H9 (cell line): ENCODE measurements at regions not wholly inside any gene's neighbourhood (a gene's known extent, or its start where the extent isn't known, plus 50 kb on each side); places are given as distances from the start of the nearest gene placed in this dataset.

ENCODE experiments used
- DNase-seq: peaks from one replicate; pipeline ENCODE4 v3.0.0-alpha.2; 2017
- H2AFZ ChIP-seq: one replicate; pipeline ENCODE4 v1.6.1; 2013; ENCODE audit warnings: mild to moderate bottlenecking, low read length, control low read depth, moderate library complexity
- H2AK5ac ChIP-seq: 2 replicates; pipeline ENCODE4 v1.6.1; 2013; ENCODE audit warnings: low read length, control low read depth, mixed read lengths; ENCODE audit not compliant: insufficient read length
- H2BK120ac ChIP-seq: one replicate; pipeline ENCODE4 v1.6.1; 2013; ENCODE audit warnings: low read depth, mild to moderate bottlenecking, low read length, control low read depth, inconsistent platforms; ENCODE audit not compliant: poor library complexity, severe bottlenecking
- H2BK12ac ChIP-seq: 2 replicates; pipeline ENCODE4 v1.6.1; 2013; ENCODE audit warnings: low read length, control low read depth, mixed read lengths, low read depth; ENCODE audit not compliant: insufficient read length
- H2BK15ac ChIP-seq: 2 replicates; pipeline ENCODE4 v1.6.1; 2013; ENCODE audit warnings: low read depth, low read length, control low read depth
- H2BK20ac ChIP-seq: one replicate; pipeline ENCODE4 v1.6.1; 2013; ENCODE audit warnings: low read depth, mild to moderate bottlenecking, low read length, control low read depth, inconsistent platforms; ENCODE audit not compliant: poor library complexity, severe bottlenecking
- H2BK5ac ChIP-seq: 2 replicates; pipeline ENCODE4 v1.6.1; 2013; ENCODE audit warnings: low read length, control low read depth, mixed read lengths; ENCODE audit not compliant: insufficient read length
- H3K14ac ChIP-seq: 2 replicates; pipeline ENCODE4 v1.6.1; 2013; ENCODE audit warnings: low read length, control low read depth; ENCODE audit not compliant: insufficient read depth
- H3K18ac ChIP-seq: 2 replicates; pipeline ENCODE4 v1.6.1; 2013; ENCODE audit warnings: low read depth, mild to moderate bottlenecking, mixed read lengths, low read length, control low read depth; ENCODE audit not compliant: insufficient read length
- H3K23ac ChIP-seq: 2 replicates; pipeline ENCODE4 v1.6.1; 2013; ENCODE audit warnings: low read length, control low read depth, mixed read lengths, low read depth; ENCODE audit not compliant: insufficient read length
- H3K23me2 ChIP-seq: 2 replicates; pipeline ENCODE4 v1.6.1; 2013; ENCODE audit warnings: low read depth, mild to moderate bottlenecking, mixed read lengths, low read length, control low read depth; ENCODE audit not compliant: insufficient read length, poor library complexity, severe bottlenecking
- H3K27ac ChIP-seq: 2 replicates; pipeline ENCODE4 v1.5.1; 2013; ENCODE audit warnings: low read length, control low read depth, mixed read lengths, low read depth; ENCODE audit not compliant: insufficient read length
- H3K27me3 ChIP-seq: 2 replicates; pipeline ENCODE4 v1.6.1; 2013; ENCODE audit warnings: low read length, control low read depth, inconsistent platforms; ENCODE audit not compliant: insufficient read depth
- H3K4ac ChIP-seq: 2 replicates; pipeline ENCODE4 v1.6.1; 2013; ENCODE audit warnings: low read depth, mild to moderate bottlenecking, control low read depth, inconsistent platforms, low read length, moderate library complexity
- H3K4me1 ChIP-seq: 2 replicates; pipeline ENCODE4 v1.6.1; 2013; ENCODE audit warnings: low read length, control low read depth, inconsistent platforms; ENCODE audit not compliant: insufficient read depth
- H3K4me2 ChIP-seq: 2 replicates; pipeline ENCODE4 v1.6.1; 2013; ENCODE audit warnings: low read length, control low read depth, mixed read lengths; ENCODE audit not compliant: insufficient read length, insufficient read depth
- H3K56ac ChIP-seq: 2 replicates; pipeline ENCODE4 v1.6.1; 2013; ENCODE audit warnings: low read depth, mild to moderate bottlenecking, mixed read lengths, low read length, control low read depth; ENCODE audit not compliant: insufficient read length
- H3K79me1 ChIP-seq: 2 replicates; pipeline ENCODE4 v1.6.1; 2013; ENCODE audit warnings: low read depth, mild to moderate bottlenecking, moderate library complexity, low read length, control low read depth, inconsistent platforms; ENCODE audit not compliant: insufficient read depth, poor library complexity, severe bottlenecking
- H3K79me2 ChIP-seq: 2 replicates; pipeline ENCODE4 v1.6.1; 2013; ENCODE audit warnings: low read length, control low read depth, inconsistent platforms; ENCODE audit not compliant: insufficient read depth
- H3K9ac ChIP-seq: 2 replicates; pipeline ENCODE4 v1.6.1; 2013; ENCODE audit warnings: low read length, control low read depth, mixed read lengths; ENCODE audit not compliant: insufficient read length; ENCODE audit errors: extremely low read depth
- H3K9me3 ChIP-seq: one replicate; pipeline ENCODE4 v1.6.1; 2013; ENCODE audit warnings: low read depth, low read length, inconsistent platforms; ENCODE audit not compliant: control insufficient read depth
- H3T11ph ChIP-seq: one replicate; pipeline ENCODE4 v1.6.1; 2013; ENCODE audit warnings: mild to moderate bottlenecking, low read length, control low read depth, inconsistent platforms
- H4K20me1 ChIP-seq: one replicate; pipeline ENCODE4 v1.6.1; 2013; ENCODE audit not compliant: control insufficient read depth, insufficient read length, insufficient read depth
- H4K5ac ChIP-seq: 2 replicates; pipeline ENCODE4 v1.6.1; 2013; ENCODE audit warnings: low read depth, mild to moderate bottlenecking, mixed read lengths, low read length, control low read depth; ENCODE audit not compliant: insufficient read length
- H4K8ac ChIP-seq: replicated peaks from 2 replicates; pipeline ENCODE4 v1.6.1; 2013; ENCODE audit warnings: low read length, control low read depth, mixed read lengths, low read depth; ENCODE audit not compliant: insufficient read length
- H4K91ac ChIP-seq: 2 replicates; pipeline ENCODE4 v1.6.1; 2013; ENCODE audit warnings: low read depth, mild to moderate bottlenecking, moderate library complexity, mixed read lengths, low read length, control low read depth; ENCODE audit not compliant: insufficient read length
- H3K27ac Mint-ChIP-seq, 3 experiments: 2 replicates in 2 of 3; 3 replicates in 1 of 3; pipeline ENCODE4 v1.8.0; 2020 to 2021; ENCODE audit warnings: mixed read lengths in 3 of 3, mild to moderate bottlenecking in 1 of 3, moderate library complexity in 1 of 3
- H3K27me3 Mint-ChIP-seq: 2 replicates; pipeline ENCODE4 v1.8.0; 2021; ENCODE audit warnings: low read depth, mild to moderate bottlenecking, moderate library complexity, mixed read lengths
- H3K36me3 Mint-ChIP-seq, 3 experiments: 2 replicates in 2 of 3; 3 replicates in 1 of 3; pipeline ENCODE4 v1.8.0; 2020 to 2021; ENCODE audit warnings: low read depth in 3 of 3, mixed read lengths in 3 of 3; ENCODE audit not compliant: insufficient read depth in 1 of 3
- H3K4me1 Mint-ChIP-seq, 2 experiments: 2 replicates each; pipeline ENCODE4 v1.8.0; 2020; ENCODE audit warnings: mixed read lengths in 2 of 2
- H3K4me3 Mint-ChIP-seq, 2 experiments: 2 replicates in 1 of 2; 3 replicates in 1 of 2; pipeline ENCODE4 v1.8.0; 2020 to 2021; ENCODE audit warnings: mild to moderate bottlenecking in 2 of 2, mixed read lengths in 2 of 2, moderate library complexity in 1 of 2
- H3K9me3 Mint-ChIP-seq, 2 experiments: 2 replicates in 1 of 2; 3 replicates in 1 of 2; pipeline ENCODE4 v1.8.0; 2020; ENCODE audit warnings: mild to moderate bottlenecking in 2 of 2, mixed read lengths in 2 of 2, moderate library complexity in 1 of 2
- CTCF ChIP-seq: fragments of 200-600 bp; sonication (generic); conservative IDR thresholded peaks from 3 replicates; pipeline ENCODE4 v1.8.0; 2021; ENCODE audit warnings: antibody characterized with exemption, mild to moderate bottlenecking
- WGBS: extraction: QIAGEN DNeasy Blood & Tissue Kit; methylation state at CpG from one replicate; pipeline ENCODE4 v1.1.7; 2013; ENCODE audit warnings: missing lambda C conversion rate, low lambda C conversion rate, mixed read lengths; ENCODE audit not compliant: insufficient read length; ENCODE audit errors: extremely low coverage; 5-methylcytosine and 5-hydroxymethylcytosine counted together

DNA sequence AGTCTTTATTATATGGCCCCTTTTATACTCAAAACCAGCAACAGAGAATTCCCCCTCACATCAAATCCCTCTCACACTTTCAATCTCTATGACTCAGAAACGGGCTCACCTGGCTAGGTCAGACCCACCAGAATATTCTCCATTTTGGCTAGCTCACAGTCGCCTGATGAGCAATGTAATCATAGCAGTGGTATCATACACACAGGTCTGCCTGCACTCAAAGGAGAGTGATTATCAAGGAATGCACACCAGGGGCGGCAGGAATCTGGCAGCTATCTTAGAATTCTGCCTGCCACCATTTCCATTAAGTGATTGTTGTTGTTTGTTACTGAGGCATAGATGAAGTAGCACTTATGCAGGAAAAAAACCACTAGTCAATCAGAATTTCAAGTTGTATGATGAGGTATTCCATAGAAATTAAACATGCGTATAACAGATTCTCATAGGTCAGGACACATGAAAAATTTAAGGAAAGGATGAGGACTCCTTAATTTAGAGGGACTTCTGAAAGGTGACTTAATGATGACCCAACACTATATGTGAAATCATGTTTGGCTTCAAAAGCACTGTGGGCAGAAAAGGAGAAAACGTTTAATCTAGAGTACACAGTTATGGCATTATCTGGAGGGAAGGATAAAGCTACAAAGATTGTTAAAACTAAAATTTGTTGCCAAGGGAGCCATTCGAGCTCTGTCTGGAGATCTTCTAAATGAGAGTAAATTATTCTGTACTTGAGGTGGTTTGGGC lies 185.8 kb upstream of the DDI1 start:
- Histone ChIP-seq H2AFZ (no peak overlapping the region), H3K79me2 (no peaks in the 10 kb centered on the region), H3K9ac (no peak overlapping the region), H3K56ac (no peak overlapping the region), H3K4me1 (no peaks in the 10 kb centered on the region), H4K5ac (no peak overlapping the region), H3K9me3 (no peaks in the 10 kb centered on the region), H3K79me1 (no peaks in the 10 kb centered on the region), H3K27me3 (no peaks in the 10 kb centered on the region), H2BK12ac (no peak overlapping the region), H3K4me2 (no peak overlapping the region), H2BK15ac (no peak overlapping the region), H2BK20ac (no peak overlapping the region), H4K91ac (no peak overlapping the region), H3T11ph (no peak overlapping the region), H2AK5ac (no peak overlapping the region), H4K8ac (no peak overlapping the region), H2BK120ac (no peak overlapping the region), H3K27ac (no peak overlapping the region), H2BK5ac (no peak overlapping the region), H3K14ac (no peak overlapping the region), H3K23ac (no peak overlapping the region), H3K4ac (no peak overlapping the region), H3K23me2 (no peaks in the 10 kb centered on the region), H4K20me1 (no peaks in the 10 kb centered on the region), H3K18ac (no peak overlapping the region)
- Mint-ChIP-seq H3K27me3 (no peaks in the 10 kb centered on the region), H3K27ac (no peak overlapping the region; a peak in 1 of 7 replicates), H3K4me1 (no peaks in the 10 kb centered on the region), H3K36me3 (no peaks in the 10 kb centered on the region), H3K4me3 (no peak overlapping the region), H3K9me3 (no peaks in the 10 kb centered on the region; a peak in 1 of 5 replicates)
- no peak for DNase-seq
- WGBS = no CpG with 5 or more reads among the region's 6 CpGs
- no peak for TF ChIP-seq CTCF
